Left ventricle myocardium inferior (tissue), 1 donor: ENCODE measurements at regions not wholly inside any gene's neighbourhood (a gene's known extent, or its start where the extent isn't known, plus 50 kb on each side); places are given as distances from the start of the nearest gene placed in this dataset.

Source experiments
- DNase-seq: peaks from one replicate; pipeline ENCODE4 v3.0.0-alpha.2; 2020
- H3K27ac ChIP-seq: fragments of 200-600 bp; replicated peaks from 2 replicates; pipeline ENCODE4 v1.8.0; 2021
- H3K27me3 ChIP-seq: fragments of 200-600 bp; 2 replicates; pipeline ENCODE4 v1.8.0; 2021; ENCODE audit warnings: low read depth
- H3K36me3 ChIP-seq: fragments of 200-600 bp; 2 replicates; pipeline ENCODE4 v1.8.0; 2021
- H3K4me1 ChIP-seq: fragments of 200-600 bp; 2 replicates; pipeline ENCODE4 v1.8.0; 2021
- H3K4me3 ChIP-seq: fragments of 200-600 bp; 2 replicates; pipeline ENCODE4 v1.8.0; 2021; ENCODE audit warnings: mild to moderate bottlenecking, moderate library complexity
- H3K9me3 ChIP-seq: fragments of 200-600 bp; replicated peaks from 2 replicates; pipeline ENCODE4 v1.8.0; 2021
- CTCF ChIP-seq: fragments of 200-600 bp; IDR thresholded peaks from 2 replicates; pipeline ENCODE4 v1.8.0; 2021; ENCODE audit warnings: antibody characterized with exemption, mild to moderate bottlenecking, borderline replicate concordance
- intact Hi-C: fragments of 100-400 bp; cut with micrococcal nuclease; formaldehyde crosslinking; loops from one replicate; pipeline ENCODE4 v1.11.0; 2022
- donor health status: DM: no; HTN: yes; CAD: no; lungs with severe emphysema.

GRCh38 chr11:131065435-131066413 is 149.4 kb upstream of the SNX19 start:
- Histone ChIP-seq H3K9me3 (no peaks in the 10 kb centered on the region), H3K4me1 (no peaks in the 10 kb centered on the region), H3K4me3 (no peak overlapping the region), H3K27ac (no peak overlapping the region), H3K27me3 (peaks cover 80% of the 10 kb centered on the region), H3K36me3 (no peaks in the 10 kb centered on the region)
- no peak for TF ChIP-seq CTCF
- no peak for DNase-seq
- intact Hi-C loops: loop anchor here (10.0 kb wide), 1 partner anchor 159 kb away; no protein-coding TSS in a partner anchor

GRCh38 chr11:131066551-131066950 is 150.3 kb upstream of the SNX19 start:
- Histone ChIP-seq H3K4me3 (no peak overlapping the region), H3K9me3 (no peaks in the 10 kb centered on the region), H3K4me1 (no peaks in the 10 kb centered on the region), H3K27ac (no peak overlapping the region), H3K27me3 (peaks cover 72% of the 10 kb centered on the region), H3K36me3 (no peaks in the 10 kb centered on the region)
- intact Hi-C loops: loop anchor here (10.0 kb wide), 1 partner anchor 158 kb away; no protein-coding TSS in a partner anchor
- no peak for TF ChIP-seq CTCF
- no peak for DNase-seq

GRCh38 chr11:131070365-131070764 is 154.1 kb upstream of the SNX19 start:
- intact Hi-C loops: no loop called here
- no peaks in the 10 kb centered on the region for H3K36me3 ChIP-seq
- no peaks in the 10 kb centered on the region for H3K9me3 ChIP-seq
- no peak for TF ChIP-seq CTCF
- H3K27me3 ChIP-seq: peaks cover 50% of the 10 kb centered on the region
- H3K27ac ChIP-seq: no peak overlapping the region
- H3K4me3 ChIP-seq: no peak overlapping the region
- no peaks in the 10 kb centered on the region for H3K4me1 ChIP-seq
- DNase-seq: no peak

GRCh38 chr11:131073167-131073566 is 156.9 kb upstream of the SNX19 start:
- intact Hi-C loops: no loop called here
- no peak for TF ChIP-seq CTCF
- Histone ChIP-seq H3K9me3 (no peaks in the 10 kb centered on the region), H3K4me1 (no peaks in the 10 kb centered on the region), H3K36me3 (no peaks in the 10 kb centered on the region), H3K4me3 (no peak overlapping the region), H3K27ac (no peak overlapping the region), H3K27me3 (peaks cover 26% of the 10 kb centered on the region)
- DNase-seq: no peak

GRCh38 chr11:131074573-131074972 is 158.3 kb upstream of the SNX19 start:
- no peak for TF ChIP-seq CTCF
- intact Hi-C loops: no loop called here
- no peak overlapping the region for H3K27ac ChIP-seq

More at GRCh38 chr11:131074573-131074972, 158.3 kb upstream of the SNX19 start:
- H3K27me3 ChIP-seq: peaks cover 20% of the 10 kb centered on the region
- no peak overlapping the region for H3K4me3 ChIP-seq
- no peak for DNase-seq
- H3K36me3 ChIP-seq: no peaks in the 10 kb centered on the region
- H3K4me1 ChIP-seq: no peaks in the 10 kb centered on the region
- no peaks in the 10 kb centered on the region for H3K9me3 ChIP-seq
